ENCODE measurements at regions not wholly inside any gene's neighbourhood (a gene's known extent, or its start where the extent isn't known, plus 50 kb on each side); places are given as distances from the start of the nearest gene placed in this dataset.
A peak's percentile ranks its signal among the peaks of the same experiment; 100 is the strongest.

GRCh38 chr12:5295996-5296395 lies 135.9 kb upstream of the NTF3 start:
- no peak for DNase-seq (ENCODE audit: low spot score)
- Histone ChIP-seq H2AFZ (no peak overlapping the region), H3K4me1 (ENCODE audit: insufficient read depth) (no peaks in the 10 kb centered on the region), H3K36me3 (replicated peaks; ENCODE audit: insufficient read depth, low read depth) (no peaks in the 10 kb centered on the region), H3K79me2 (no peaks in the 10 kb centered on the region), H3K27me3 (no peaks in the 10 kb centered on the region), H3K27ac (no peak overlapping the region), H3K9me3 (ENCODE audit: low read depth) (no peaks in the 10 kb centered on the region), H3K9me2 (replicated peaks; ENCODE audit: insufficient read depth) (no peaks in the 10 kb centered on the region), H4K20me1 (ENCODE audit: insufficient read depth, poor library complexity, severe bottlenecking) (no peaks in the 10 kb centered on the region), H3K4me3 (no peak overlapping the region), H3K4me2 (no peak overlapping the region)
- WGBS (ENCODE audit: low lambda C conversion rate, missing lambda C conversion rate), result 85% methylated on average over 2 of the region's 2 CpGs
- no peak for TF ChIP-seq EZH2phosphoT487 (IDR thresholded peaks at IDR 0.05; ENCODE audit: low read depth, severe bottlenecking, unreplicated experiment)
- TF ChIP-seq, protein P1, sequence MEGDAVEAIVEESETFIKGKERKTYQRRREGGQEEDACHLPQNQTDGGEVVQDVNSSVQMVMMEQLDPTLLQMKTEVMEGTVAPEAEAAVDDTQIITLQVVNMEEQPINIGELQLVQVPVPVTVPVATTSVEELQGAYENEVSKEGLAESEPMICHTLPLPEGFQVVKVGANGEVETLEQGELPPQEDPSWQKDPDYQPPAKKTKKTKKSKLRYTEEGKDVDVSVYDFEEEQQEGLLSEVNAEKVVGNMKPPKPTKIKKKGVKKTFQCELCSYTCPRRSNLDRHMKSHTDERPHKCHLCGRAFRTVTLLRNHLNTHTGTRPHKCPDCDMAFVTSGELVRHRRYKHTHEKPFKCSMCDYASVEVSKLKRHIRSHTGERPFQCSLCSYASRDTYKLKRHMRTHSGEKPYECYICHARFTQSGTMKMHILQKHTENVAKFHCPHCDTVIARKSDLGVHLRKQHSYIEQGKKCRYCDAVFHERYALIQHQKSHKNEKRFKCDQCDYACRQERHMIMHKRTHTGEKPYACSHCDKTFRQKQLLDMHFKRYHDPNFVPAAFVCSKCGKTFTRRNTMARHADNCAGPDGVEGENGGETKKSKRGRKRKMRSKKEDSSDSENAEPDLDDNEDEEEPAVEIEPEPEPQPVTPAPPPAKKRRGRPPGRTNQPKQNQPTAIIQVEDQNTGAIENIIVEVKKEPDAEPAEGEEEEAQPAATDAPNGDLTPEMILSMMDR (IDR thresholded peaks at IDR 0.05; ENCODE audit: poor library complexity), result no peak

- no peaks in the 10 kb centered on the region for H3K27me3 ChIP-seq
- TF ChIP-seq, protein P1 (IDR thresholded peaks at IDR 0.05; ENCODE audit: poor library complexity), result no peak
- TF ChIP-seq EZH2 (IDR thresholded peaks at IDR 0.05; ENCODE audit: borderline replicate concordance) (no peak), EZH2phosphoT487 (IDR thresholded peaks at IDR 0.05; ENCODE audit: low read depth, severe bottlenecking, unreplicated experiment) (no peak)
- DNase-seq (ENCODE audit: low spot score), result no peak
Observed at GRCh38 chr12:5301539-5301938, 130.4 kb upstream of the NTF3 start.

DNA sequence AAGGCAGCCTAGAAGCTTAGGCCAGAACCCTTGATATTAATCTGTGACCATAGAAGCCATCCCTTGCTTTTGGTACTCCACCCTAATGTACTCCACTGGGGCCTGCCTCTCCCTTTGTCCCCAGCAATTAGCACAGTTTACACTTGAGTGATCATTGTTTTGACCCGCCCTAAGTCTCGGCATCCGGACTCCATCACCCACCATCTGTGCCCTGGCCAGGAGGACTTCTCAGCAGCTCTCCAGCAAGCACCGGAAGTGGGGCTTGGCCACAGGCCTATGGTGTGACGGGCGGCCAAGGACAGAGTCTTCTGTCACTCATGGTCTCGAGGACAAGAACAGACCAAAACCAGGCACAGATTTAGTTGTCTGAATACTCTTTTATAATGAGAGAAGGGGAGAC lies 126.5 kb upstream of the NTF3 start:
- 92% methylated on average over 7 of the region's 7 CpGs for WGBS (ENCODE audit: low lambda C conversion rate, missing lambda C conversion rate)
- H3K27ac ChIP-seq, result peak overlapping the region; percentile 85
- H4K20me1 ChIP-seq (ENCODE audit: insufficient read depth, poor library complexity, severe bottlenecking), result no peaks in the 10 kb centered on the region
- no peaks in the 10 kb centered on the region for H3K9me3 ChIP-seq (ENCODE audit: low read depth)
- H3K27me3 ChIP-seq, result no peaks in the 10 kb centered on the region
- H3K4me1 ChIP-seq (ENCODE audit: insufficient read depth), result peaks cover 10% of the 10 kb centered on the region
- no peak overlapping the region for H3K4me3 ChIP-seq
- no peaks in the 10 kb centered on the region for H3K79me2 ChIP-seq
- no peak for DNase-seq (ENCODE audit: low spot score)
- H3K36me3 ChIP-seq (replicated peaks; ENCODE audit: insufficient read depth, low read depth), result no peaks in the 10 kb centered on the region
- no peaks in the 10 kb centered on the region for H3K9me2 ChIP-seq (replicated peaks; ENCODE audit: insufficient read depth)
- TF ChIP-seq EZH2 (IDR thresholded peaks at IDR 0.05; ENCODE audit: borderline replicate concordance) (no peak), EZH2phosphoT487 (IDR thresholded peaks at IDR 0.05; ENCODE audit: low read depth, severe bottlenecking, unreplicated experiment) (no peak)
- TF ChIP-seq, protein P1 (IDR thresholded peaks at IDR 0.05; ENCODE audit: poor library complexity), result no peak
- H3K4me2 ChIP-seq, result no peak overlapping the region
- no peak overlapping the region for H2AFZ ChIP-seq

More at GRCh38 chr12:5301539-5301938, 130.4 kb upstream of the NTF3 start:
- Histone ChIP-seq H3K9me3 (ENCODE audit: low read depth) (no peaks in the 10 kb centered on the region), H3K9me2 (replicated peaks; ENCODE audit: insufficient read depth) (no peaks in the 10 kb centered on the region), H3K4me2 (no peak overlapping the region), H2AFZ (no peak overlapping the region), H3K4me3 (no peak overlapping the region), H3K4me1 (ENCODE audit: insufficient read depth) (peaks cover 10% of the 10 kb centered on the region), H3K27ac (no peak overlapping the region), H4K20me1 (ENCODE audit: insufficient read depth, poor library complexity, severe bottlenecking) (no peaks in the 10 kb centered on the region), H3K79me2 (no peaks in the 10 kb centered on the region), H3K36me3 (replicated peaks; ENCODE audit: insufficient read depth, low read depth) (no peaks in the 10 kb centered on the region)
